ENCODE measurements at regions not wholly inside any gene's neighbourhood (a gene's known extent, or its start where the extent isn't known, plus 50 kb on each side); places are given as distances from the start of the nearest gene placed in this dataset.

GRCh38 chr20:11394145-11394833, 523.4 kb upstream of the BTBD3 start (continued):
- TF ChIP-seq CHD7 (IDR thresholded peaks at IDR 0.05; ENCODE audit: insufficient replicate concordance, low read length) (no peak), HDAC6 (IDR thresholded peaks at IDR 0.05; ENCODE audit: low read depth, low read length) (no peak), SIRT6 (IDR thresholded peaks at IDR 0.05; ENCODE audit: low read length) (no peak), MAX (IDR thresholded peaks at IDR 0.05) (no peak), SP2 (IDR thresholded peaks at IDR 0.05; ENCODE audit: low read length) (no peak), GTF2F1 (IDR thresholded peaks at IDR 0.05; ENCODE audit: borderline replicate concordance, low read depth, low read length) (no peak), SP4 (IDR thresholded peaks at IDR 0.05; ENCODE audit: low read length) (no peak), SUZ12 (IDR thresholded peaks at IDR 0.05; ENCODE audit: low read length) (no peak), TAF1 (IDR thresholded peaks at IDR 0.05; ENCODE audit: low read depth, low read length) (no peak)

All from H1 (cell line).